GM18868 (cell line): ENCODE measurements at regions not wholly inside any gene's neighbourhood (a gene's known extent, or its start where the extent isn't known, plus 50 kb on each side); places are given as distances from the start of the nearest gene placed in this dataset.

Source experiments
- ATAC-seq: cut with Tn5 transposase; IDR thresholded peaks from one replicate; pipeline ENCODE4 v1.9.1; 2021; ENCODE audit warnings: mild to moderate bottlenecking, moderate library complexity; ENCODE audit not compliant: unreplicated experiment

- ATAC-seq = no peak
These were observed 248.2 kb upstream of the VEPH1 start for GRCh38 chr3:157751386-157751785.

- no peak for ATAC-seq
These were observed 243.2 kb upstream of the VEPH1 start for GRCh38 chr3:157746391-157746790.

- ATAC-seq = no peak
These were observed 238.4 kb upstream of the VEPH1 start for GRCh38 chr3:157741607-157742006.

GRCh38 chr3:157738441-157738840, 235.2 kb upstream of the VEPH1 start:
- no peak for ATAC-seq

DNA sequence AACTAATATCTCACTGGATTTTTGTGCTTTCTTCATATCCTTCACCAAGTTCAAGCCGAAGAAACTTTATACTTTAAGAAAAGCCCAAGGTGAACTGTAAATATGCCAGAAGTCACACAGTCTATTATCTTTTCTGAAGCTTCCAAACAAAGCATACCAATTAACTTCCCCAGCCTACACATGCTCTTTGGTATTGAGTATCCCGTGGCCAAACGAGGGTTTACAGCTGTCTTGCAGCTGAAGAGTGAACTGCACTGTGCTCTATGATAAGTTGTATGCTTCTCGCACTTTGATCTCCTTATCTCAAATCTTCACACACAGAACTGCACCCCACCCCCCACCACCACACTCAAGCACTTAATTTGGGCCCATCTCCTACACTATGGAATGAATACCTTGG, 215.6 kb upstream of the VEPH1 start:
- no peak for ATAC-seq

- no peak for ATAC-seq
These were observed 209.9 kb upstream of the VEPH1 start for GRCh38 chr3:157713101-157713500.

GRCh38 chr3:157705258-157705657, 202.0 kb upstream of the VEPH1 start:
- no peak for ATAC-seq

DNA sequence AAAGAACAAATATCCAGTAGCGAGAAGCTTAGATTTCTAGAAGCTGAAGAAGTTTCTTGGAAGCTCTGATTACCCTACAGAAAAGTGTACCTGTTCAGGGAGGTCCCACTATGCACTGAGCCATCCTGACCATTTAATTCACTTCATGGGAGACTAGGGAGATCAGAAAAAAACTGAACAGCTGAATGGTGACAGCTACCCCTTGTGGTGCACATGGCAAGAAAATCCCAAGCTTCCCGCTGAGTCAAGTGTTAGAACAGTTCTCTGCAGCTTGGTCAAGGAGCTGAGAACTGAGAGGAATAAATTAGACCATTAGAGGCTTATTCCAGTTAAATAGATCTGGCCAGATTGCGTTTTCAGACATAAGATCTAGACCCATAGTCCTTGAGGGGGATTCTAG, 197.2 kb upstream of the VEPH1 start:
- ATAC-seq = no peak

DNA sequence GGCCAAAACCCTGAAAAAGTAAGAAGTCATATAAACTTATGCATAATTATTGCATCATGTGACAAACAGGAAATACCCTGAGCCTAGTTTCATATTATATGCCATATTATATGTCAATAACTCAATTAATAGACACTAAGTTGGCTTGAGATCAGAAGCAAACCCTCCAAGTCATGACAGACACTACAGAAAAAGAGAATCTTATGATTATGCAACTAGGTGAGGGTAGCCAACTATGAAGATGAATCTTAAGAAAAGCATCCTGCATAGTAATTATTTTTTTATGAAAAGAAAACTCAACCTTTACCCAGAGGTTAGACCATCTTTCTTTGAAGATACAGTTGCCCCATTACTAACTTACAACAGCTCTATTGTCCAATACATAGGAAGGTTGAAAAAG, 192.4 kb upstream of the VEPH1 start:
- ATAC-seq = no peak

GRCh38 chr3:157695103-157695502, 191.9 kb upstream of the VEPH1 start:
- no peak for ATAC-seq

DNA sequence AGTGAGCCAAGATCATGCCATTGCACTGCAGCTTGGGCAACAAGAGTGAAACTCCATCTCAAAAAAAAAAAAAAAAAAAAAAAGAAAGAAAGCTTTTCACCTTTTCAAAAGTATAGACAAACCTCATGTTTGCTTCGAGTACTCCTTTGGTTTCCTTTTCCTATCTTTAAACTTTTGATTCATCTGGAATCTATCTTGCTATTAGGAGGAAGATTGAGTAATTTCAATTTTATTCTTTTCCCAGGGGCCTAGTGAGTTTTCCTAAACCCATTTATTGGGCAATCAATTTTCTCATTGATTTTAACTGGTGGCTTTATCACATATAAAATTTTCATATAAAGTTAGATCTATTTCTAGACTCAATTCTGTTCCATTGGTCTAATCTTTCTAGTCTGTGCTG, 190.5 kb upstream of the VEPH1 start:
- no peak for ATAC-seq

DNA sequence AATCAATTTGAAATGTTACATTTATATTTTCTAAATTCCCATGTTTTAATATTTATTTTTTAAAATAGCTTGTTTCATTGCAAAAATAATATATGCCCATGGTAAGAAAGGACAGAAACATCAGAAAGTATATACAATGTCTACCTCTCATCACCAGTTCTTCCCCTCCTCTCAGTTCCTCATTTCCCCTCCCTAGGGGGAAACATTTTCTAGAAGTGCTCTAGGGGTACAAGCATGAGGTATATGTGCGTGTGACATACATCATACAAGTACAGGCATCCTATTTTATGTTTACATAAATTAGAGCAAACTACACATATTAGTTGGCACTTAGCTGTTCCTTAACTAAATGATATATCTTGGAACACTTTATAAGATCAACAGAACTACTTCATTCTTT, 189.3 kb upstream of the VEPH1 start:
- peak; percentile 99 for ATAC-seq

GRCh38 chr3:157683668-157684067, 180.5 kb upstream of the VEPH1 start:
- no peak for ATAC-seq

DNA sequence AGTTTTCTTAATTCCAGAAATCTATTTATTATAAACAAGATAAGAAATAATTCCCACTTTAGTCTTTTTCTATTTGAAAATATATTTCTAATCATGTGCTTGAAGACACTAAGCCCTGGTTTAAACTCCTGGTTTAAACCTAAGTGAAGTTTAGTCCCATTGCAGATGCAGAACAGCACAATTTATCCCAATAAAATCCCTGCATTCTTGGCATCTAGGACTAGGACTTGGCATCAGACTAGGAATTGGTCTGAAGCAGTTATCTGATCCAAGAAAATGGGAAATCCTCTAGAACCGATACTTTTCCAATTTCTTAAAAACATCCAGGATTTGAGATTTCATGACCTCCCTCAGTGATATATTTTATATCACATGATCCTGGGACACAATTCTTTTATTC, 168.8 kb upstream of the VEPH1 start:
- ATAC-seq = no peak

DNA sequence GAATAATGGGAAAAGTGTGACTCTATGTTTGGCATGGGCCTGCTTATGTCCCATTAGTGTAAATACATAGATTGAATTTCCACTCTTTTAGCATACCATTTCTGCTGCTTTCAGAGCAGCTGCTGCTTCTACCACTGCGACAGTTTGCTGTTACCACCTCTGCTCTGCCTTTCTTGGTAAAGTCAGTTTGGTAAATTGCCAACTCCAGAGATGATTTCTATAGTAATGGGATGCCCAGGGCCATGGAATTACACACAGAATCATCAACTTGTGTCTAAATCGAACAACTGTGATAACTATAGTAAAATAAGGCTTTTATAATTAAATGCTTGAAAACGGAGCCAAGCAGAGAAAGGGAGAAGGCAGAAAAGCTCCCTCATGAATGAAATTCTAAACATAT, 168.4 kb upstream of the VEPH1 start:
- ATAC-seq = no peak

- no peak for ATAC-seq
These were observed 166.2 kb upstream of the VEPH1 start for GRCh38 chr3:157669416-157669815.

DNA sequence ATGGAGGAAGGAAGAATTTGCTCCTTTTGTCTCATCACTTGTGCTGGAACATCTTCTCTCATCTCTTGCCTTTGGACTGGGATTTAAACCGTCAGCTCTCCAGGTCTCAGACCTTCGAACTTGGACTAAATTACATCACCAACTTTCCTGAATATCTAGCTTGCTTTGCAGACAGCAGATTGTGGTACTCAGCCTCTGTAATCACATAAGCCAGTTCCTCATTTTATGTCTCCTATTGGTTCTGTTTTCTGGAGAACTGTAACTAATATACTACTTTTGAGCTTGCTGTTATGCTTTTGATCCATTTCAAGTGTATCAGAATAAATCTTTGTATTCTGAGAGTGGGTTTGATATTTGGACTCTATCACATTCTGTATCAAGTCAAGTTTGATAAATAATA, 164.3 kb upstream of the VEPH1 start:
- ATAC-seq = no peak

- ATAC-seq = no peak
These were observed 159.0 kb upstream of the VEPH1 start for GRCh38 chr3:157662171-157662570.

DNA sequence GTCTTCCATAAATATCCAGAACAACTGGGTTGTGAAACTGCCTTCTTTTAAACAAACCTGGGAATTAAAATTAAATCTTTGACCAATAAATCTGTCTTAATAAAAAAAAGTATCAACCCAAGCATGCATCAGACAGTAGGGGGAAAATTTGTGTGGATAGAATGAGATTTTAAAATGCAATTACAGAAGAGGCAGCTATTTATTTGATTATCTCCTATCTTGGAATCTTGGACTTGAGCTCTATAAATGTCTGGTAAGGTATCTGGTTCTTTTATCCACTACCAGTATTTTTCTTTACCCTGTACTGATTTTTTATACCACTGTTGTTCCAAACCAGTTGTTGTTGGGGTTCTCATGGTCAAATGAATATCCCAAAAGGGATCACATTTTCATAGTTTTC, 157.6 kb upstream of the VEPH1 start:
- no peak for ATAC-seq

DNA sequence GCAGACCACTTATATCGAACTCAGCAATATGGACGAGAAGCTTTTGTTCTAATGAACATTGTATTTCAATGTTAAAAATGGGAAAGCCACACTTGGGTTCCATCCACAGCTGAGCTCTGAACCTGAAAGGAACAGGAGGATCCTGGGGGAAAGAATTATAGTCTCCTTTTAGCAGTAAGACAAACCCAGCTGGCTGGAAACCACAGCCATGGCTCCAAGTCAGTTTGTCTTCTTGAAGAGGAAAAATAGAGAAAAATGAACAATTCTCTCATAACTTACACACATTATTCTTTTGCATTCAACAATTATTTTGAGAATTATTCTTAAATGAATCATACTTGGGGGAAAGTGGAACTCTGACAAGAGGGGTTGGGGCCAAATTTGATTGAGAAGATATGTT, 149.2 kb upstream of the VEPH1 start:
- no peak for ATAC-seq

- ATAC-seq = no peak
These were observed 147.5 kb upstream of the VEPH1 start for GRCh38 chr3:157650699-157651098.

DNA sequence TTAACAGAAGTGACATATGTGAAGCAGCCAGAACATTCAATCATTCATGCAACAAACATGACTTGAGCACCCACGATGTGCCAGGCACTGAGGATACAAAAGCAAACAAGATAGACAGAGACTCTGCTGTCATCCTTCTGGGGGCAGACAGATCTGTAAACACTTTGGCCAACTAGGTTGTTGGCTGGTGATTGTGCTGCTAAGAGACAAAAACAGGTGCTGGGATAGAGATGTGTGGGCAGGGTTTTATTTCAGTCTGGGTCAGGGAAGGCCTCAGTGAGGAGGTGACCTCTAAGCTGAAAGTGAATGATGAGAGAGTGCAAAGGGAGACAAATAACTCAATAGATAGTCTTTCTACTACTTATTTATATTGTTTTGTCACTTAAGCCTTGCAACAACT, 147.0 kb upstream of the VEPH1 start:
- ATAC-seq = no peak

GRCh38 chr3:157649511-157649910, 146.3 kb upstream of the VEPH1 start:
- ATAC-seq = no peak

- ATAC-seq = no peak
These were observed 144.6 kb upstream of the VEPH1 start for GRCh38 chr3:157647820-157648219.
